H1 (cell line): ENCODE measurements at regions not wholly inside any gene's neighbourhood (a gene's known extent, or its start where the extent isn't known, plus 50 kb on each side); places are given as distances from the start of the nearest gene placed in this dataset.

Source experiments
- CTCF ChIA-PET: fragments of 300-600 bp; sonication (Branson Sonifier 250); formaldehyde crosslinking; loops from one replicate; lab custom pipeline; 2021; ENCODE audit not compliant: partially characterized antibody; lab: Charles Lee
- POLR2A ChIA-PET: fragments of 300-600 bp; sonication (Branson Sonifier 250); formaldehyde crosslinking; loops from one replicate; lab custom pipeline; 2021; ENCODE audit warnings: inconsistent platforms; ENCODE audit not compliant: partially characterized antibody; lab: Charles Lee
- DNase-seq, 2 experiments: peaks; one replicate each; pipeline versions ENCODE4 v3.0.0 to v3.0.0-alpha.2; 2010 to 2022; ENCODE audit warnings: low spot score in 2 of 2, low read depth in 1 of 2, mixed read lengths in 1 of 2
- FAIRE-seq: peaks from 2 replicates; lab custom pipeline; 2011; peaks lifted over from hg19 to GRCh38; lab: Jason Lieb, UNC
- H2AFZ ChIP-seq: 2 replicates; pipeline ENCODE4 v1.8.1; 2012; ENCODE audit warnings: low read length, inconsistent platforms
- H2AK5ac ChIP-seq: 2 replicates; pipeline ENCODE4 v1.6.1; 2013; ENCODE audit warnings: low read depth, low read length
- H2BK120ac ChIP-seq: replicated peaks from 2 replicates; pipeline ENCODE3; 2013; ENCODE audit warnings: low read depth, low read length, inconsistent platforms
- H2BK12ac ChIP-seq: 2 replicates; pipeline ENCODE4 v1.6.1; 2013; ENCODE audit warnings: low read depth, low read length
- H2BK15ac ChIP-seq: 2 replicates; pipeline ENCODE4 v1.6.1; 2013; ENCODE audit warnings: low read length
- H2BK20ac ChIP-seq: 2 replicates; pipeline ENCODE4 v1.6.1; 2013; ENCODE audit warnings: low read length
- H2BK5ac ChIP-seq: 2 replicates; pipeline ENCODE4 v1.6.1; 2013; ENCODE audit warnings: low read depth, low read length
- H3K14ac ChIP-seq: 2 replicates; pipeline ENCODE4 v1.6.1; 2013; ENCODE audit warnings: inconsistent platforms; ENCODE audit not compliant: insufficient read length
- H3K18ac ChIP-seq: 2 replicates; pipeline ENCODE4 v1.6.1; 2013; ENCODE audit warnings: low read length; ENCODE audit errors: extremely low read depth
- H3K23ac ChIP-seq: 2 replicates; pipeline ENCODE4 v1.6.1; 2013; ENCODE audit warnings: inconsistent platforms; ENCODE audit not compliant: insufficient read length
- H3K23me2 ChIP-seq: 2 replicates; pipeline ENCODE4 v1.6.1; 2013; ENCODE audit warnings: low read depth, low read length
- H3K27ac ChIP-seq: 2 replicates; pipeline ENCODE4 v1.6.1; 2011; ENCODE audit warnings: low read depth, low read length, inconsistent platforms
- H3K27me3 ChIP-seq, 4 experiments: replicated peaks in 1 of 4; 1 replicate in 1 of 4; 2 replicates in 3 of 4; pipeline versions ENCODE4 v1.6.1 to v1.8.1; 2011 to 2013; ENCODE audit warnings: low read length in 3 of 4, mild to moderate bottlenecking in 3 of 4, inconsistent platforms in 2 of 4, mixed read lengths in 2 of 4, moderate library complexity in 1 of 4; ENCODE audit not compliant: control insufficient read depth in 3 of 4, insufficient read depth in 3 of 4; ENCODE audit errors: extremely low read depth in 1 of 4
- H3K36me3 ChIP-seq, 4 experiments: 2 replicates each; pipeline versions ENCODE4 v1.6.1 to v1.8.1; 2011 to 2013; ENCODE audit warnings: mild to moderate bottlenecking in 4 of 4, low read length in 3 of 4, moderate library complexity in 2 of 4, control low read depth in 1 of 4, inconsistent platforms in 1 of 4; ENCODE audit not compliant: insufficient read depth in 4 of 4, control insufficient read depth in 2 of 4
- H3K4ac ChIP-seq: replicated peaks from 2 replicates; pipeline ENCODE3; 2013; ENCODE audit warnings: low read length, low read depth, mixed read lengths, inconsistent platforms; ENCODE audit not compliant: insufficient read length
- H3K4me1 ChIP-seq, 4 experiments: replicated peaks in 1 of 4; 1 replicate in 1 of 4; 2 replicates in 3 of 4; pipeline versions ENCODE4 v1.6.1 to v1.8.1; 2011 to 2013; ENCODE audit warnings: low read length in 3 of 4, inconsistent platforms in 2 of 4, mixed read lengths in 1 of 4; ENCODE audit not compliant: insufficient read depth in 4 of 4, control insufficient read depth in 3 of 4
- H3K4me2 ChIP-seq, 2 experiments: 2 replicates each; pipeline versions ENCODE4 v1.6.1 to v1.8.1; 2011 to 2013; ENCODE audit warnings: low read depth in 2 of 2, low read length in 2 of 2, control low read depth in 1 of 2, inconsistent platforms in 1 of 2, mild to moderate bottlenecking in 1 of 2; ENCODE audit not compliant: insufficient read depth in 1 of 2
- H3K4me3 ChIP-seq, 4 experiments: fragments of 200-600, 300-600 bp in 1 of 4; sonication (generic), shearing (Covaris generic), sonication (Bioruptor Twin) in 1 of 4; 2 replicates each; pipeline versions ENCODE4 v1.5.1 to v1.8.1; 2011 to 2016; ENCODE audit warnings: low read length in 4 of 4, low read depth in 3 of 4, control low read depth in 2 of 4, inconsistent platforms in 2 of 4, mild to moderate bottlenecking in 2 of 4, mixed read lengths in 1 of 4, moderate library complexity in 1 of 4; ENCODE audit not compliant: insufficient read depth in 2 of 4; ENCODE audit errors: extremely low read depth in 1 of 4
- H3K56ac ChIP-seq: replicated peaks from 2 replicates; pipeline ENCODE3; 2013; ENCODE audit warnings: low read depth, mild to moderate bottlenecking, mixed read lengths, low read length, inconsistent platforms; ENCODE audit not compliant: insufficient read length
- H3K79me1 ChIP-seq: 2 replicates; pipeline ENCODE4 v1.6.1; 2013; ENCODE audit warnings: low read depth, low read length, control low read depth
- H3K79me2 ChIP-seq, 2 experiments: 2 replicates each; pipeline versions ENCODE4 v1.6.1 to v1.8.1; 2012 to 2013; ENCODE audit warnings: low read length in 2 of 2, mild to moderate bottlenecking in 2 of 2, inconsistent platforms in 1 of 2; ENCODE audit not compliant: insufficient read depth in 2 of 2, control insufficient read depth in 1 of 2
- H3K9ac ChIP-seq, 4 experiments: replicated peaks in 1 of 4; 1 replicate in 1 of 4; 2 replicates in 3 of 4; pipeline versions ENCODE4 v1.6.1 to v1.8.1; 2011 to 2013; ENCODE audit warnings: low read depth in 3 of 4, low read length in 3 of 4, control low read depth in 2 of 4, mild to moderate bottlenecking in 2 of 4, moderate library complexity in 2 of 4, inconsistent platforms in 1 of 4; ENCODE audit errors: extremely low read depth in 1 of 4
- H3K9me3 ChIP-seq, 2 experiments: 2 replicates each; pipeline versions ENCODE4 v1.6.1 to v1.8.1; 2012 to 2013; ENCODE audit warnings: mild to moderate bottlenecking in 2 of 2, moderate library complexity in 2 of 2, control low read depth in 1 of 2, inconsistent platforms in 1 of 2, low read depth in 1 of 2, low read length in 1 of 2, mixed read lengths in 1 of 2; ENCODE audit not compliant: insufficient read depth in 2 of 2
- H4K20me1 ChIP-seq, 2 experiments: replicated peaks in 1 of 2; 2 replicates each; pipeline versions ENCODE3 to v1.8.1; 2011 to 2013; ENCODE audit warnings: inconsistent platforms in 2 of 2, low read length in 2 of 2, mild to moderate bottlenecking in 1 of 2; ENCODE audit not compliant: insufficient read depth in 2 of 2, control insufficient read depth in 1 of 2
- H4K5ac ChIP-seq: 2 replicates; pipeline ENCODE4 v1.6.1; 2013; ENCODE audit warnings: low read length, low read depth, mixed read lengths, inconsistent platforms; ENCODE audit not compliant: insufficient read length
- H4K8ac ChIP-seq: 2 replicates; pipeline ENCODE4 v1.8.0; 2013; ENCODE audit warnings: mild to moderate bottlenecking, moderate library complexity, low read length, inconsistent platforms; ENCODE audit not compliant: insufficient read depth; ENCODE audit errors: extremely low read depth
- H4K91ac ChIP-seq: replicated peaks from 2 replicates; pipeline ENCODE3; 2013; ENCODE audit warnings: low read length, mixed read lengths, inconsistent platforms; ENCODE audit not compliant: insufficient read length
- BACH1 ChIP-seq: IDR thresholded peaks from 2 replicates; pipeline ENCODE4 v1.6.1; 2012; ENCODE audit warnings: low read length, improper control_type of control experiment
- JUND ChIP-seq: IDR thresholded peaks from 2 replicates; pipeline ENCODE4 v1.6.1; 2011; ENCODE audit warnings: mild to moderate bottlenecking, improper control_type of control experiment, low read length
- KDM1A ChIP-seq: fragments of 200-600, 300-600 bp; sonication (generic); IDR thresholded peaks from 2 replicates; pipeline ENCODE4 v1.7.1; 2016; ENCODE audit warnings: mild to moderate bottlenecking, low read length, borderline replicate concordance
- MAFK ChIP-seq: IDR thresholded peaks from 2 replicates; pipeline ENCODE4 v1.6.1; 2012; ENCODE audit warnings: low read depth, mild to moderate bottlenecking, improper control_type of control experiment, low read length
- SIRT6 ChIP-seq: IDR thresholded peaks from one replicate; pipeline ENCODE4 v1.7.1; 2012; ENCODE audit warnings: low read length, inconsistent platforms
- SP4 ChIP-seq: IDR thresholded peaks from 2 replicates; pipeline ENCODE4 v1.6.1; 2012; ENCODE audit warnings: low read length, inconsistent platforms
- WGBS, 2 experiments: shearing (Covaris generic) in 1 of 2; methylation state at CpG; one replicate each; pipeline versions ENCODE4 v1.1.6 to v1.1.7; 2013 to 2015; ENCODE audit warnings: low lambda C conversion rate in 2 of 2, mixed read lengths in 2 of 2, inconsistent platforms in 1 of 2, low coverage in 1 of 2, missing lambda C conversion rate in 1 of 2; ENCODE audit not compliant: insufficient replicate concordance in 2 of 2, insufficient coverage in 1 of 2, insufficient read length in 1 of 2; ENCODE audit errors: extremely low coverage in 1 of 2, missing lambda C conversion rate in 1 of 2; 5-methylcytosine and 5-hydroxymethylcytosine counted together

DNA sequence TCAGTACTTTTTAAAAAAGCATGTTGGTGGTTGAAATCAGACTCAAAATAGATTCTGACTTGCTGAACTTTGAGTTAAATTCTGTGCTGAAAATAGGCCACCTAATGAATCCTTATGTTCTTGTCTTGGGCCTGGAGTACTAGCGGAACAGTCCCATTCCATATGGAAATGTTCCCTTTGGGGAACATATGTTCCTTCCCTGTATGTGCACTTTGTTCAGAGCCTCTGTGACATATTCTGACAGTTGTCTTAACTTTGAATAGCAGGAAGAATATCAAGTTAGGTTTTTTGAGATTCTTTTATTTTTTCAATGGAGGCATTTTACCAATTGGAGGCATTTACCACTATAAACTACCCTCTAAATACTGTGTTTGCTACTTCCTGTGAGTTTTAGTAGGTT, 1667.8 kb downstream of the PLA2G4A start:
- no peak overlapping the region for H2BK15ac ChIP-seq
- H2BK5ac ChIP-seq, result no peak overlapping the region
- no peaks in the 10 kb centered on the region for H3K79me2 ChIP-seq
- DNase-seq (no peak), FAIRE-seq (no peak)
- no peaks in the 10 kb centered on the region for H3K27me3 ChIP-seq
- H4K5ac ChIP-seq, result no peak overlapping the region
- ChIA-PET CTCF (no interaction called here), POLR2A (no interaction called here)
- H3K27ac ChIP-seq, result no peak overlapping the region
- no peak overlapping the region for H4K8ac ChIP-seq
- H2AFZ ChIP-seq, result no peak overlapping the region
- H2BK20ac ChIP-seq, result no peak overlapping the region
- H3K23me2 ChIP-seq, result no peaks in the 10 kb centered on the region
- no peak overlapping the region for H3K4ac ChIP-seq
- no peaks in the 10 kb centered on the region for H3K36me3 ChIP-seq
- 94% methylated on average over 1 of the region's 1 CpG; no CpG with 5 or more reads in 1 of the 2 experiments for WGBS, 2 experiments
- no peak overlapping the region for H3K18ac ChIP-seq
- H3K4me3 ChIP-seq, result no peak overlapping the region
- H3K4me2 ChIP-seq, result no peak overlapping the region
- H4K91ac ChIP-seq, result no peak overlapping the region
- H3K14ac ChIP-seq, result no peak overlapping the region
- no peak overlapping the region for H3K23ac ChIP-seq
- peaks cover 0 to 4% of the 10 kb centered on the region in 2 experiments; a peak in 2 of 4 replicates for H3K9me3 ChIP-seq
- H2AK5ac ChIP-seq, result no peak overlapping the region
- H3K9ac ChIP-seq, result no peak overlapping the region
- no peak overlapping the region for H2BK12ac ChIP-seq
- H2BK120ac ChIP-seq, result no peak overlapping the region
- no peaks in the 10 kb centered on the region for H3K79me1 ChIP-seq
- H4K20me1 ChIP-seq, result no peaks in the 10 kb centered on the region
- H3K56ac ChIP-seq, result no peak overlapping the region
- no peaks in the 10 kb centered on the region for H3K4me1 ChIP-seq
- TF ChIP-seq JUND, result no peak
- no peak for TF ChIP-seq SP4
- TF ChIP-seq KDM1A, result no peak
- TF ChIP-seq BACH1, result no peak
- TF ChIP-seq SIRT6, result no peak
- no peak for TF ChIP-seq MAFK
